NB4 (cell line): ENCODE measurements at regions not wholly inside any gene's neighbourhood (a gene's known extent, or its start where the extent isn't known, plus 50 kb on each side); places are given as distances from the start of the nearest gene placed in this dataset.

Source experiments
- CTCF ChIP-seq: IDR thresholded peaks from one replicate; pipeline ENCODE4 v1.5.1; 2012; ENCODE audit warnings: low read depth, low read length
- MYC ChIP-seq: IDR thresholded peaks from 2 replicates; pipeline ENCODE4 v1.6.1; 2011; ENCODE audit warnings: low read depth, low read length
- POLR2A ChIP-seq: IDR thresholded peaks from 2 replicates; pipeline ENCODE4 v1.6.1; 2011; ENCODE audit warnings: mild to moderate bottlenecking; ENCODE audit not compliant: insufficient read length; ENCODE audit errors: extremely low read depth

- TF ChIP-seq CTCF (no peak), POLR2A (no peak), MYC (no peak)
Observed at GRCh38 chr18:73144030-73144429, 276.2 kb upstream of the NETO1 start.
